ENCODE measurements at regions not wholly inside any gene's neighbourhood (a gene's known extent, or its start where the extent isn't known, plus 50 kb on each side); places are given as distances from the start of the nearest gene placed in this dataset.

GRCh38 chr7:118754608-118755007 lies 530.1 kb downstream of the ANKRD7 start:
- TF ChIP-seq GABPA (IDR thresholded peaks at IDR 0.05; ENCODE audit: low read depth) (no peak), CTCF (IDR thresholded peaks at IDR 0.05 in 2 of 3, conservative IDR thresholded peaks at IDR 0.05 in 1 of 3; ENCODE audit: control insufficient read depth in 2 of 3, extremely low read depth in 1 of 3, insufficient read depth in 1 of 3, low read depth in 3 of 3, low read length in 3 of 3) (no peak), RAD51 (IDR thresholded peaks at IDR 0.05) (no peak), E4F1 (IDR thresholded peaks at IDR 0.05; ENCODE audit: borderline replicate concordance, partially characterized antibody) (no peak), EP300 (IDR thresholded peaks at IDR 0.05; ENCODE audit: borderline replicate concordance in 1 of 2, control insufficient read depth in 1 of 2, low read depth in 2 of 2, low read length in 2 of 2) (no peak)
